ENCODE measurements at regions not wholly inside any gene's neighbourhood (a gene's known extent, or its start where the extent isn't known, plus 50 kb on each side); places are given as distances from the start of the nearest gene placed in this dataset.

- DNase-seq (ENCODE audit: low read depth) = peak; percentile 2
These were observed 128.6 kb upstream of the FAM83B start for GRCh38 chr6:54717849-54718455.

GRCh38 chr6:54718541-54719023 lies 128.0 kb upstream of the FAM83B start:
- DNase-seq (ENCODE audit: low read depth) = no peak

- no peak for DNase-seq (ENCODE audit: low read depth)
These were observed 127.4 kb upstream of the FAM83B start for GRCh38 chr6:54719131-54719530.

- DNase-seq (ENCODE audit: low read depth) = no peak
These were observed 126.9 kb upstream of the FAM83B start for GRCh38 chr6:54719633-54720032.

GRCh38 chr6:54722328-54722727 lies 124.2 kb upstream of the FAM83B start:
- DNase-seq (ENCODE audit: low read depth) = no peak

GRCh38 chr6:54729716-54730115 lies 116.9 kb upstream of the FAM83B start:
- DNase-seq (ENCODE audit: low read depth) = no peak

GRCh38 chr6:54730767-54731630 lies 115.6 kb upstream of the FAM83B start:
- no peak for DNase-seq (ENCODE audit: low read depth)

- DNase-seq (ENCODE audit: low read depth) = no peak
These were observed 109.3 kb upstream of the FAM83B start for GRCh38 chr6:54737247-54737646.

GRCh38 chr6:54747955-54748354 lies 98.6 kb upstream of the FAM83B start:
- no peak for DNase-seq (ENCODE audit: low read depth)

GRCh38 chr6:54754406-54754805 lies 92.2 kb upstream of the FAM83B start:
- no peak for DNase-seq (ENCODE audit: low read depth)

- no peak for DNase-seq (ENCODE audit: low read depth)
These were observed 88.2 kb upstream of the FAM83B start for GRCh38 chr6:54758340-54758739.

GRCh38 chr6:54768494-54768893 lies 78.1 kb upstream of the FAM83B start:
- DNase-seq (ENCODE audit: low read depth) = no peak

- DNase-seq (ENCODE audit: low read depth) = no peak
These were observed 76.2 kb upstream of the FAM83B start for GRCh38 chr6:54770328-54770727.

- DNase-seq (ENCODE audit: low read depth) = no peak
These were observed 74.6 kb upstream of the FAM83B start for GRCh38 chr6:54771968-54772367.

GRCh38 chr6:54772610-54773009 lies 74.0 kb upstream of the FAM83B start:
- DNase-seq (ENCODE audit: low read depth) = no peak

GRCh38 chr6:54775576-54775975 lies 71.0 kb upstream of the FAM83B start:
- DNase-seq (ENCODE audit: low read depth) = no peak

- DNase-seq (ENCODE audit: low read depth) = no peak
These were observed 69.7 kb upstream of the FAM83B start for GRCh38 chr6:54776891-54777290.

- no peak for DNase-seq (ENCODE audit: low read depth)
These were observed 67.8 kb upstream of the FAM83B start for GRCh38 chr6:54778731-54779130.

GRCh38 chr6:54784011-54784410 lies 62.6 kb upstream of the FAM83B start:
- no peak for DNase-seq (ENCODE audit: low read depth)

- DNase-seq (ENCODE audit: low read depth) = no peak
These were observed 60.4 kb upstream of the FAM83B start for GRCh38 chr6:54786154-54786553.

- no peak for DNase-seq (ENCODE audit: low read depth)
These were observed 58.7 kb upstream of the FAM83B start for GRCh38 chr6:54787825-54788224.
